ENCODE measurements at regions not wholly inside any gene's neighbourhood (a gene's known extent, or its start where the extent isn't known, plus 50 kb on each side); places are given as distances from the start of the nearest gene placed in this dataset.

DNA sequence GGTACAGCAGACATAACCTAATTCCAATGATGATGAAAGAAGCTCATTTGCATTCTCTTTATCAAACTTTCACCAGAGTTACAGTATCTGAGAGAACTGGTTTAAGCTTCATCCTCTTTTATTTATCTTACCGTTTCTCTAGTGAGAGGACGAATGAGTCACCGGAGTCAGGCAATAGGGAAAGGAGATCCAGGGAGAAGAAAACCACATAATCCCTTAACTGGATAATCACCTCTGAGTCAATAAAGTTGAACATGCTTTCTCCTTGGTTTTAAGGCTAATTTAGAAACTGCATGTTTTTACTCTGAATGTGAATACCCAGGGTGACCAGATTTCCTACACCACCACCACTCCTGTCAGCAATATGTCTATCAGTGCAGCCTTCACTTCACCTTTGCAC is 313.7 kb upstream of the TBX18 start:
- TF ChIP-seq CREB1 (CRISPR knock-in tag; IDR thresholded peaks at IDR 0.05), result no peak
- TF ChIP-seq GABPB1 (CRISPR knock-in tag; IDR thresholded peaks at IDR 0.05), result no peak
- TF ChIP-seq JUN (CRISPR knock-in tag; IDR thresholded peaks at IDR 0.05), result no peak
- TF ChIP-seq MXD4 (CRISPR knock-in tag; IDR thresholded peaks at IDR 0.05; ENCODE audit: borderline replicate concordance), result no peak
- TF ChIP-seq ZNF671 (CRISPR knock-in tag; IDR thresholded peaks at IDR 0.05), result no peak
- no peak for TF ChIP-seq TEAD4 (CRISPR knock-in tag; IDR thresholded peaks at IDR 0.05)

Measured in WTC11 (cell line).